ENCODE measurements at regions not wholly inside any gene's neighbourhood (a gene's known extent, or its start where the extent isn't known, plus 50 kb on each side); places are given as distances from the start of the nearest gene placed in this dataset.
A peak's percentile ranks its signal among the peaks of the same experiment; 100 is the strongest.

DNA sequence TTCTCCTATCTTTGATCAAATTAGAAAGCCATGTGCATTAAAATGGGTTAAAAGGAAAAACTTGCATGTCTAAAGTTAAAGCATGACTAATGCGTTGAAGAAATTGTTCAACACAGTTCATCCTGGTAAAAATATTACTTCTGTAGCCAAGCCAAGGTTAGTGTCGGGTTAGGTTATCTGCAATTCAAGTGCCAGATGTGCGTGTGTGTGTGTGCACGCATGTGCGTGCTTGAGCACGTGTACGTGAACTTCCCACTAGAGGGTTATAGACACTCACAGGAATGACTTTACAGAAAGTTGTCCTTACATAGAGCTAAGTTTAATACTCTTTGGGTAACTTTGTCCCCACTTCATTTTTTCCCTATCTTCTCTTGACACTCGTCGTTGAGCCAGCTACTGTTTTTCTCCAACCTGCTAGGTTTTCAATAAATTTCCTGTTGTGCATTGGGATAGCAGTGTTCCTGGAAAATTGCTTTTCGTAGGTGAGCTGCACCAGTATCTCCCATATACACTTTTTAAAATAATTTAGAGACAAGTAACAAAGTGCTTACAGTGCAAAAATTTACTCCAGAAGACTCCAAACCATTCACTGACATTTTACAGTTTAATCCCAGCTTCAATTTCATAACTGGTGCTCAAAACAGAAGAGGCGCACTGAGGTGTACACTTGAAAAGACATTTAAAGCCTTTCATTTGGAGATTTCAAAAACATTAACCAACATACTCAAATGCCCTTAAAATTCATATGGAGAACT is 353.8 kb downstream of the NFIB start:
- H3K27me3 ChIP-seq (replicated peaks; ENCODE audit: insufficient read depth, low read length): no peaks in the 10 kb centered on the region
- H2AFZ ChIP-seq (ENCODE audit: low read length): no peak overlapping the region
- TF ChIP-seq CTCF (IDR thresholded peaks at IDR 0.05; ENCODE audit: low read length) (no peak), EZH2phosphoT487 (IDR thresholded peaks at IDR 0.05; ENCODE audit: low read length) (no peak), EZH2 (optimal IDR thresholded peaks at IDR 0.05; ENCODE audit: low read depth, low read length) (no peak)
- no peaks in the 10 kb centered on the region for H3K79me2 ChIP-seq (ENCODE audit: low read length)
- no peaks in the 10 kb centered on the region for H3K36me3 ChIP-seq (replicated peaks; ENCODE audit: insufficient read depth, low read length)
- no peak overlapping the region for H3K4me3 ChIP-seq (ENCODE audit: low read length)
- H3K27ac ChIP-seq (ENCODE audit: low read length): no peak overlapping the region
- no peaks in the 10 kb centered on the region for H4K20me1 ChIP-seq (ENCODE audit: insufficient read depth, low read length)
- DNase-seq: no peak
- no peak overlapping the region for H3K9ac ChIP-seq (ENCODE audit: low read length)
- no peak overlapping the region for H3K4me2 ChIP-seq (ENCODE audit: low read depth, low read length)
- H3F3A ChIP-seq (ENCODE audit: insufficient read depth, low read length): no peaks in the 10 kb centered on the region
- no peaks in the 10 kb centered on the region for H3K4me1 ChIP-seq (ENCODE audit: low read length)
- no peaks in the 10 kb centered on the region for H3K9me2 ChIP-seq (replicated peaks; ENCODE audit: insufficient read depth, low read length)
- H3K9me3 ChIP-seq (replicated peaks; ENCODE audit: insufficient read depth, low read length): no peaks in the 10 kb centered on the region

DNA sequence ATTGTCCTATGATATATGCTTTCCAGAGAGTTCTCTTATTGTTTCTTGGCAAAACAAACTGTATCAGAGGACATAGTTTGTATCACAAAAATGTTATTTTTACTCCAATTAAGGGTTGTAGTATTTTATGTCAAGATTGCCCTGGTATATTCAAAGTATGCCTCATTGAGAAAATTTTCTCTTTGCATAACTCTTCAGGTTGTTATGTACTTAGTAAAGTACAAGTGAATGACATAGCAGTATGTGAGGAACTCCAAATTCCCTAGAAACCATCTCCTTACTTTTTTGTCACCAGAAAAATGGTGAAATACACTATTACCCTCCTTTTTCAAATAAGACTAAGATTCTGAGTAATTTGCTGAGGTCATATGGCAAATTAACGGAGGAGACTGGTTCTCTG is 355.3 kb downstream of the NFIB start:
- Histone ChIP-seq H2AFZ (ENCODE audit: low read length) (no peak overlapping the region), H3K27ac (ENCODE audit: low read length) (no peak overlapping the region), H3F3A (ENCODE audit: insufficient read depth, low read length) (no peaks in the 10 kb centered on the region), H3K79me2 (ENCODE audit: low read length) (no peaks in the 10 kb centered on the region), H3K27me3 (replicated peaks; ENCODE audit: insufficient read depth, low read length) (no peaks in the 10 kb centered on the region), H3K9me2 (replicated peaks; ENCODE audit: insufficient read depth, low read length) (no peaks in the 10 kb centered on the region), H3K4me3 (ENCODE audit: low read length) (no peak overlapping the region), H3K36me3 (replicated peaks; ENCODE audit: insufficient read depth, low read length) (no peaks in the 10 kb centered on the region), H3K9me3 (replicated peaks; ENCODE audit: insufficient read depth, low read length) (no peaks in the 10 kb centered on the region), H4K20me1 (ENCODE audit: insufficient read depth, low read length) (no peaks in the 10 kb centered on the region), H3K4me1 (ENCODE audit: low read length) (no peaks in the 10 kb centered on the region), H3K9ac (ENCODE audit: low read length) (no peak overlapping the region), H3K4me2 (ENCODE audit: low read depth, low read length) (no peak overlapping the region)
- TF ChIP-seq CTCF (IDR thresholded peaks at IDR 0.05; ENCODE audit: low read length) (no peak), EZH2phosphoT487 (IDR thresholded peaks at IDR 0.05; ENCODE audit: low read length) (no peak), EZH2 (optimal IDR thresholded peaks at IDR 0.05; ENCODE audit: low read depth, low read length) (no peak)
- DNase-seq: no peak

DNA sequence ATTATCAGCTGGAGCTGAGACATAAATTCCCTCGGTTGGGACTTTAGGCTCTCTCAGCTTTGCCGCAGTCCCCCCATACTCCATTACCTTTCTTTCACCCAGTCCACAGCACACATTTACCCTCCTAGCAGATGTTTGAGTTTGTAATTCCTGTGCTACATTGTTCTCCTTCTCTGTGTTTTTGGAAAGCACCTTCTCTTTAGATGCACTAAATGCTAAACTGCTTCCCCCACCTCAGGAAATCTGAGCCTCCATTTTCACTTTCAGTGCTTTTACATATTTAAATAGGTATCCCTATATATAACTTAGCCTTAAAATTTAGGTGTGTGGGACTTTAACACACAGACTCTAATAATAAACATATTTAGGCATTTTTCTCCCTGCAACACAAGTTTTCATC is 356.9 kb downstream of the NFIB start:
- Histone ChIP-seq H2AFZ (ENCODE audit: low read length) (no peak overlapping the region), H3K9me3 (replicated peaks; ENCODE audit: insufficient read depth, low read length) (no peaks in the 10 kb centered on the region), H3K27ac (ENCODE audit: low read length) (no peak overlapping the region), H3F3A (ENCODE audit: insufficient read depth, low read length) (no peaks in the 10 kb centered on the region), H3K36me3 (replicated peaks; ENCODE audit: insufficient read depth, low read length) (no peaks in the 10 kb centered on the region), H3K4me3 (ENCODE audit: low read length) (no peak overlapping the region), H3K79me2 (ENCODE audit: low read length) (no peaks in the 10 kb centered on the region), H3K9me2 (replicated peaks; ENCODE audit: insufficient read depth, low read length) (no peaks in the 10 kb centered on the region), H3K9ac (ENCODE audit: low read length) (no peak overlapping the region), H4K20me1 (ENCODE audit: insufficient read depth, low read length) (no peaks in the 10 kb centered on the region), H3K4me2 (ENCODE audit: low read depth, low read length) (0 out of 2 replicates have a peak overlapping the region, but pooled peaks have one; percentile 4), H3K4me1 (ENCODE audit: low read length) (no peaks in the 10 kb centered on the region), H3K27me3 (replicated peaks; ENCODE audit: insufficient read depth, low read length) (no peaks in the 10 kb centered on the region)
- TF ChIP-seq EZH2phosphoT487 (IDR thresholded peaks at IDR 0.05; ENCODE audit: low read length): no peak
- TF ChIP-seq EZH2 (optimal IDR thresholded peaks at IDR 0.05; ENCODE audit: low read depth, low read length): no peak
- no peak for TF ChIP-seq CTCF (IDR thresholded peaks at IDR 0.05; ENCODE audit: low read length)
- DNase-seq: peak; percentile 23
